IPS DF 6.9 (cell line): ENCODE measurements at regions not wholly inside any gene's neighbourhood (a gene's known extent, or its start where the extent isn't known, plus 50 kb on each side); places are given as distances from the start of the nearest gene placed in this dataset.

ENCODE experiments used
- DNase-seq: peaks from one replicate; pipeline ENCODE4 v3.0.0-alpha.2; 2013; ENCODE audit warnings: low read depth, low spot score
- H3K27ac ChIP-seq: one replicate; pipeline ENCODE4 v1.5.1; 2013; ENCODE audit warnings: low read length, control low read depth
- H3K27me3 ChIP-seq: 2 replicates; pipeline ENCODE4 v1.6.1; 2013; ENCODE audit warnings: mild to moderate bottlenecking, low read length; ENCODE audit not compliant: control insufficient read depth, insufficient read depth
- H3K36me3 ChIP-seq: 2 replicates; pipeline ENCODE4 v1.6.1; 2013; ENCODE audit warnings: low read length; ENCODE audit not compliant: control insufficient read depth, insufficient read depth
- H3K4me1 ChIP-seq: 2 replicates; pipeline ENCODE4 v1.6.1; 2013; ENCODE audit warnings: low read length; ENCODE audit not compliant: control insufficient read depth, insufficient read depth
- H3K4me3 ChIP-seq: 2 replicates; pipeline ENCODE4 v1.5.1; 2013; ENCODE audit warnings: mild to moderate bottlenecking, low read length
- H3K9me3 ChIP-seq: 2 replicates; pipeline ENCODE4 v1.6.1; 2013; ENCODE audit warnings: low read length, inconsistent platforms; ENCODE audit not compliant: control insufficient read depth, insufficient read depth
- WGBS: extraction: QIAGEN DNeasy Blood & Tissue Kit; methylation state at CpG from one replicate; pipeline ENCODE4 v1.1.7; 2013; ENCODE audit warnings: mixed read lengths, missing lambda C conversion rate; ENCODE audit not compliant: insufficient read length, insufficient coverage; 5-methylcytosine and 5-hydroxymethylcytosine counted together

GRCh38 chr2:157173740-157174184 lies 83.7 kb upstream of the GALNT5 start:
- Histone ChIP-seq H3K4me1 (no peaks in the 10 kb centered on the region), H3K4me3 (no peak overlapping the region), H3K27ac (no peak overlapping the region), H3K27me3 (no peaks in the 10 kb centered on the region), H3K36me3 (no peaks in the 10 kb centered on the region), H3K9me3 (no peaks in the 10 kb centered on the region)
- no peak for DNase-seq
- no CpG with 5 or more reads among the region's 5 CpGs for WGBS

GRCh38 chr2:157174321-157174720 lies 83.2 kb upstream of the GALNT5 start:
- no peak for DNase-seq
- Histone ChIP-seq H3K36me3 (no peaks in the 10 kb centered on the region), H3K9me3 (no peaks in the 10 kb centered on the region), H3K4me1 (no peaks in the 10 kb centered on the region), H3K27ac (no peak overlapping the region), H3K4me3 (no peak overlapping the region), H3K27me3 (no peaks in the 10 kb centered on the region)
- no CpG with 5 or more reads among the region's 2 CpGs for WGBS

GRCh38 chr2:157176602-157177001 lies 80.9 kb upstream of the GALNT5 start:
- Histone ChIP-seq H3K36me3 (no peaks in the 10 kb centered on the region), H3K27ac (no peak overlapping the region), H3K27me3 (no peaks in the 10 kb centered on the region), H3K9me3 (no peaks in the 10 kb centered on the region), H3K4me1 (no peaks in the 10 kb centered on the region), H3K4me3 (no peak overlapping the region)
- no peak for DNase-seq
- WGBS = no CpG with 5 or more reads among the region's 3 CpGs

- no peaks in the 10 kb centered on the region for H3K27me3 ChIP-seq
- no peaks in the 10 kb centered on the region for H3K9me3 ChIP-seq
- H3K36me3 ChIP-seq = no peaks in the 10 kb centered on the region
- no peaks in the 10 kb centered on the region for H3K4me1 ChIP-seq
- H3K27ac ChIP-seq = no peak overlapping the region
- no peak for DNase-seq
- no peak overlapping the region for H3K4me3 ChIP-seq
These were observed 78.6 kb upstream of the GALNT5 start for GRCh38 chr2:157178874-157179273.

- no peaks in the 10 kb centered on the region for H3K27me3 ChIP-seq
- H3K4me3 ChIP-seq = no peak overlapping the region
- no CpG with 5 or more reads among the region's 4 CpGs for WGBS
- H3K27ac ChIP-seq = no peak overlapping the region
- no peaks in the 10 kb centered on the region for H3K4me1 ChIP-seq
- no peak for DNase-seq
- H3K36me3 ChIP-seq = no peaks in the 10 kb centered on the region
- H3K9me3 ChIP-seq = no peaks in the 10 kb centered on the region
These were observed 78.0 kb upstream of the GALNT5 start for GRCh38 chr2:157179324-157180105.

GRCh38 chr2:157180359-157180758 lies 77.1 kb upstream of the GALNT5 start:
- Histone ChIP-seq H3K4me3 (no peak overlapping the region), H3K27me3 (no peaks in the 10 kb centered on the region), H3K36me3 (no peaks in the 10 kb centered on the region), H3K4me1 (no peaks in the 10 kb centered on the region), H3K27ac (no peak overlapping the region), H3K9me3 (no peaks in the 10 kb centered on the region)
- no CpG with 5 or more reads among the region's 1 CpG for WGBS
- no peak for DNase-seq

- H3K27me3 ChIP-seq = no peaks in the 10 kb centered on the region
- no peaks in the 10 kb centered on the region for H3K36me3 ChIP-seq
- H3K4me1 ChIP-seq = no peaks in the 10 kb centered on the region
- H3K27ac ChIP-seq = no peak overlapping the region
- no peak overlapping the region for H3K4me3 ChIP-seq
- H3K9me3 ChIP-seq = no peaks in the 10 kb centered on the region
- no CpG with 5 or more reads among the region's 2 CpGs for WGBS
- DNase-seq = no peak
These were observed 76.3 kb upstream of the GALNT5 start for GRCh38 chr2:157181234-157181633.

GRCh38 chr2:157182204-157182709 lies 75.2 kb upstream of the GALNT5 start:
- no CpG with 5 or more reads among the region's 6 CpGs for WGBS
- no peak overlapping the region for H3K27ac ChIP-seq
- H3K4me1 ChIP-seq = no peaks in the 10 kb centered on the region
- no peak overlapping the region for H3K4me3 ChIP-seq
- H3K9me3 ChIP-seq = no peaks in the 10 kb centered on the region
- no peaks in the 10 kb centered on the region for H3K27me3 ChIP-seq
- H3K36me3 ChIP-seq = no peaks in the 10 kb centered on the region
- DNase-seq = no peak

GRCh38 chr2:157182834-157183396 lies 74.6 kb upstream of the GALNT5 start:
- Histone ChIP-seq H3K36me3 (no peaks in the 10 kb centered on the region), H3K27me3 (no peaks in the 10 kb centered on the region), H3K27ac (no peak overlapping the region), H3K4me1 (no peaks in the 10 kb centered on the region), H3K9me3 (no peaks in the 10 kb centered on the region), H3K4me3 (no peak overlapping the region)
- DNase-seq = no peak
- WGBS = no CpG with 5 or more reads among the region's 3 CpGs

GRCh38 chr2:157184161-157184895 lies 73.2 kb upstream of the GALNT5 start:
- WGBS = no CpG with 5 or more reads among the region's 3 CpGs
- H3K27ac ChIP-seq = no peak overlapping the region

More at GRCh38 chr2:157184161-157184895, 73.2 kb upstream of the GALNT5 start:
- H3K4me1 ChIP-seq = no peaks in the 10 kb centered on the region
- H3K9me3 ChIP-seq = no peaks in the 10 kb centered on the region
- DNase-seq = no peak
- H3K4me3 ChIP-seq = no peak overlapping the region
- no peaks in the 10 kb centered on the region for H3K27me3 ChIP-seq
- H3K36me3 ChIP-seq = no peaks in the 10 kb centered on the region
